ENCODE measurements at regions not wholly inside any gene's neighbourhood (a gene's known extent, or its start where the extent isn't known, plus 50 kb on each side); places are given as distances from the start of the nearest gene placed in this dataset.

DNA sequence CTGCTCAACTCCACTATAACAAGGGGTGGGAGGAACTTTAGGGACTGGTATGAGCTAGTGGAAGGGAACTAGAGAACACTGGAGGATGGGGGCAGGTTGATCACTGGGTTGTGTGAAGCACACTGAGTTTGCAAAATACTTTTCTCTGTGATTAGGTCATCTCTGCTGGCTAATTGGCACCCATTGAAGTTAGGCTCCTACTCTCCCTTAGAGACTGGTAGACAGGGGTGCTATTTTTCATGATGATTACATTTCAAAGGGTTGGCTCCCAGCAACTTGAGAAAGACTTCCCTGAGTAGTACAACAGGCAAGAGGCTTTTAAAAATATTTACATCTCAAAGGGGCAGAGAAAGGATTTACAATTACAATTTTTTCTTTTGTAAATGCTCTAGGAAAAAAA is 50.4 kb upstream of the MTAP start:
- H3K27me3 Mint-ChIP-seq = peaks cover 21 to 44% (median 27%) of the 10 kb centered on the region in 3 donors
- H3K9me3 Mint-ChIP-seq = peaks cover 0 to 4% (median 0%) of the 10 kb centered on the region in 7 donors
- ATAC-seq (ENCODE audit: low read depth in 2 of 2) (no peak), DNase-seq (no peak)
- H3K4me1 Mint-ChIP-seq = no peaks in the 10 kb centered on the region
- no peak overlapping the region for H3K27ac Mint-ChIP-seq
- no peaks in the 10 kb centered on the region for H3K36me3 Mint-ChIP-seq
- no peak overlapping the region for H3K4me3 Mint-ChIP-seq

All from naive B cell (primary cell).